ENCODE measurements at regions not wholly inside any gene's neighbourhood (a gene's known extent, or its start where the extent isn't known, plus 50 kb on each side); places are given as distances from the start of the nearest gene placed in this dataset.
"Not testable (repeated sequence)": the region's sequence is repeated elsewhere in the genome, so short reads cannot be mapped to it uniquely, and the experiment has no call there.

GRCh38 chr17:22303096-22303495 is 610.8 kb downstream of the KCNJ18 start:
- Histone ChIP-seq H3K9me3 (no peaks in the 10 kb centered on the region), H3K27me3 (no peaks in the 10 kb centered on the region), H3K4me1 (no peaks in the 10 kb centered on the region), H3K36me3 (no peaks in the 10 kb centered on the region), H3K4me3 (no peak overlapping the region), H3K27ac (no peak overlapping the region)
- TF ChIP-seq, protein P1, sequence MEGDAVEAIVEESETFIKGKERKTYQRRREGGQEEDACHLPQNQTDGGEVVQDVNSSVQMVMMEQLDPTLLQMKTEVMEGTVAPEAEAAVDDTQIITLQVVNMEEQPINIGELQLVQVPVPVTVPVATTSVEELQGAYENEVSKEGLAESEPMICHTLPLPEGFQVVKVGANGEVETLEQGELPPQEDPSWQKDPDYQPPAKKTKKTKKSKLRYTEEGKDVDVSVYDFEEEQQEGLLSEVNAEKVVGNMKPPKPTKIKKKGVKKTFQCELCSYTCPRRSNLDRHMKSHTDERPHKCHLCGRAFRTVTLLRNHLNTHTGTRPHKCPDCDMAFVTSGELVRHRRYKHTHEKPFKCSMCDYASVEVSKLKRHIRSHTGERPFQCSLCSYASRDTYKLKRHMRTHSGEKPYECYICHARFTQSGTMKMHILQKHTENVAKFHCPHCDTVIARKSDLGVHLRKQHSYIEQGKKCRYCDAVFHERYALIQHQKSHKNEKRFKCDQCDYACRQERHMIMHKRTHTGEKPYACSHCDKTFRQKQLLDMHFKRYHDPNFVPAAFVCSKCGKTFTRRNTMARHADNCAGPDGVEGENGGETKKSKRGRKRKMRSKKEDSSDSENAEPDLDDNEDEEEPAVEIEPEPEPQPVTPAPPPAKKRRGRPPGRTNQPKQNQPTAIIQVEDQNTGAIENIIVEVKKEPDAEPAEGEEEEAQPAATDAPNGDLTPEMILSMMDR (IDR thresholded peaks at IDR 0.05), result no peak
- DNase-seq (ENCODE audit: low spot score), result no peak

DNA sequence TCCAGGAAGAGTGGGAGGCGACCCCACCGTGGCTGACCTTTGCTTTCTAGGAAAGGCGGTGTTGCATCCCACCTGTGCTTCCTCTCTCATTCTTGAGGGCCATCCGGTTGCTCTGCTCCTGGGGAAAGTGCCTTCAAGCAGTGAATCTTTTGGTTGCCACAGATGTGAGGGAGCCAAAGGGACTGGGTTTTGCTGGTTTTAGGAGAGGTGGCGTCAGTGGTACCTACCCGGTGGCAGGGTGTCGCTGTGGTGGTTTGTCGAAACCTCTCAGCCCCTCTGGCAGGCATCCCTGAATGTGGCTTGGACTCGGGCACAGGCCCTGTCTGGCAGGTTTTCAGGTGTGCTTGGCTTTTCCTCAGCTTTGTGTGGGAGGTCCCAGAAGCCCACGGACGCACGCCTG is 611.5 kb downstream of the KCNJ18 start:
- TF ChIP-seq, protein P1 (IDR thresholded peaks at IDR 0.05), result no peak
- DNase-seq (ENCODE audit: low spot score), result no peak

GRCh38 chr17:22304667-22305303 is 612.5 kb downstream of the KCNJ18 start:
- Histone ChIP-seq H3K36me3 (no peaks in the 10 kb centered on the region), H3K27me3 (no peaks in the 10 kb centered on the region), H3K4me1 (no peaks in the 10 kb centered on the region), H3K4me3 (no peak overlapping the region), H3K9me3 (no peaks in the 10 kb centered on the region), H3K27ac (no peak overlapping the region)
- DNase-seq (ENCODE audit: low spot score), result no peak
- TF ChIP-seq, protein P1 (IDR thresholded peaks at IDR 0.05), result no peak

More for the DNA sequence above, 611.5 kb downstream of the KCNJ18 start:
- Histone ChIP-seq H3K36me3 (no peaks in the 10 kb centered on the region), H3K27me3 (no peaks in the 10 kb centered on the region), H3K27ac (no peak overlapping the region), H3K9me3 (no peaks in the 10 kb centered on the region), H3K4me3 (no peak overlapping the region), H3K4me1 (no peaks in the 10 kb centered on the region)

DNA sequence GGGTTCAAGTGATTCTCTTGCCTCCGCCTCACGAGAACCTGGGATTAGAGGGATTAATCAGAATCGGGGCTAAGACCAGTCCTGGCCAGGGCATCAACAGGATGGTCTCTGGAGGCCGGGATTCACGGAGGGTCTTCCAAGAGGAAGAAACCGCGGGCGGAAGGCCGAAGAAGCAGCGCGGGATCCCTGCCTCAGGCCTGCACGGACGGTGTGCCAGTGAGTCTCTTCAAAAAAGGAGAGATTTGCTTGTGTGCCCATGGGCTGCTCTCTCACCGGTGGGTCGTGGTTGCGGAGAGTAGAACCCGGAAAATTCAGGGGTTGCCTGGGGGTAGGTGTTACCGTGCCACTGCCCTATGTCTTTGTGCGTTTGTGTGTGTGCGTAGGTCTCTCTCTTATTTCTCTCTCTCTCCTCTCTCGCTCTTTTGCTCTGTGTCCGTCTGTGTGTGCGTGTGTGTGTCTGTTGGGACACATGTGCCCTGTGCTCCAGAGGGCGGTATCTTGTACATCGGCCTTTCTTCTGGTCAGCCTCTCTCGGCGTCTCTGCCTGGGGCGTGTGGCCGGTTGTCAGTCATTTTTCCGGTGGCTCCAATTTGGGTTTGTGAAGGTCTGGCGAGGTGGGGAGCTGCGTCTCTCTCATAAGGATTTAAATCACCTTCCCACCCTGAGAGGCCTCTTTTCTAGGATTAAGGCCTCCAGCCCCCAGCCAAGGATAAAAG is 613.2 kb downstream of the KCNJ18 start:
- no peak overlapping the region for H3K4me3 ChIP-seq
- TF ChIP-seq, protein P1 (IDR thresholded peaks at IDR 0.05), result no peak
- no peak overlapping the region for H3K27ac ChIP-seq
- H3K36me3 ChIP-seq, result no peaks in the 10 kb centered on the region
- no peaks in the 10 kb centered on the region for H3K4me1 ChIP-seq
- H3K27me3 ChIP-seq, result no peaks in the 10 kb centered on the region
- no peaks in the 10 kb centered on the region for H3K9me3 ChIP-seq
- no peak for DNase-seq (ENCODE audit: low spot score)

DNA sequence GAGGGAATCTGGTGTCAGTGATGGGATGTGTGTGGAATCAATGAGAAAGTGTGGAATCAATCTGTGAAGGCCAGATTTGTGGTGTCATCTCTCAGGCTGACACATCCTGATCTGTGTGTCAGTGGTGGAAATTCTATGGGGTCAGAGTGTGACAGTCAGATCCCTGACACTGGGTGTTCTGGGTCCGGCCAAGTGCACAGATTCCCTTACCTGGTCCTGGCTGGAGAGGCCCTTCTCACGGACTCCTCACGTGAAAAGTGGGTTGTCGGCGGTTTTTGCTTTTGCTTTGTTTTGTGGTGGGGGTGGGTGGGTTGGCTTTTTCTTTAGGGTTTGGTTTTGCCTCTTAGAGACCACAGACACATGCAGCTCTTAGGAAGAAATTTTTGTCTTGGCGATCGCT is 618.0 kb downstream of the KCNJ18 start:
- H3K27ac ChIP-seq; H3K36me3 ChIP-seq; H3K4me3 ChIP-seq; H3K27me3 ChIP-seq; H3K4me1 ChIP-seq; H3K9me3 ChIP-seq; DNase-seq (ENCODE audit: low spot score): not testable (repeated sequence)

- H3K9me3 ChIP-seq, result no peaks in the 10 kb centered on the region
- no peaks in the 10 kb centered on the region for H3K4me1 ChIP-seq
- H3K4me3 ChIP-seq, result no peak overlapping the region
- no peak overlapping the region for H3K27ac ChIP-seq
- TF ChIP-seq, protein P1 (IDR thresholded peaks at IDR 0.05), result no peak
- H3K27me3 ChIP-seq, result no peaks in the 10 kb centered on the region
- no peak for DNase-seq (ENCODE audit: low spot score)
- H3K36me3 ChIP-seq, result no peaks in the 10 kb centered on the region
Observed at GRCh38 chr17:22310717-22311686, 618.7 kb downstream of the KCNJ18 start.

- H3K4me3 ChIP-seq; H3K9me3 ChIP-seq; DNase-seq (ENCODE audit: low spot score); H3K4me1 ChIP-seq; H3K27ac ChIP-seq; H3K27me3 ChIP-seq; H3K36me3 ChIP-seq: not testable (repeated sequence)
Observed at GRCh38 chr17:22321001-22321400, 628.7 kb downstream of the KCNJ18 start.

DNA sequence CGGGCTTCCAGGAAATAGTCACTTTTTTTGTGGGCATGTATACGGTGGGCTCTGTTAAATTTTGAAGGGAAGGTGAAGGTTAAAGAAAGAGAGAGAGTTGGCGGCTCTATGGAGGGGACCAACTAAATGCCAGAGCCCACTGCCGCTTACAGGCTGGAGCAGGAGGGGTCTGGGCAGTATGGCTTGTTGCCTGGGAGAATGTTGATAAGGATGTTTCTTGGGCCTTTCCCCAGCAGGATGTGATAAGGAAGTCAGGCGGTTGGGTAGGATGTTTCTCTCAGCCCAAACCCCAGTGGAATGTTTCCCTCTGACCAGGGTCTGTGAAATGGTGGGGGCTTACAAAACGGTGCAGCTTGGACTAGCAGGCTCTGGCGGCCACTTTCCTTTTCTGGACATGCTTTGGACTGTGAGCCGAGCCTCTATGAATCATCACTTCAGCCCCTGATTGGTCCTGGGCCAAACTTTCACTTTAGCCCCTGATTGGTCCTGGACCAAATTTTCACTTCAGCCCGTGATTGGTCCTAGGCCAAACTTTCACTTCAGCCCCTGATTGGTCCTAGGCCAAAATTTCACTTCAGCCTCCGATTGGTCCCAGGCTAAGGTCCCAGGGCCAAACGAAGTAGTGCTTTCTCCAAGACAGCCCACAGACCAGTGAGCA is 630.7 kb downstream of the KCNJ18 start:
- not testable (repeated sequence) for H3K27me3 ChIP-seq, H3K4me1 ChIP-seq, H3K9me3 ChIP-seq, H3K36me3 ChIP-seq, H3K27ac ChIP-seq, H3K4me3 ChIP-seq
- peak; percentile 59 for DNase-seq (ENCODE audit: low spot score)
